Keratinocyte (primary cell): ENCODE measurements at regions not wholly inside any gene's neighbourhood (a gene's known extent, or its start where the extent isn't known, plus 50 kb on each side); places are given as distances from the start of the nearest gene placed in this dataset.
A peak's percentile ranks its signal among the peaks of the same experiment; 100 is the strongest.

ENCODE experiments used
- DNase-seq: peaks from one replicate; pipeline ENCODE4 v3.0.0-alpha.2; 2011; ENCODE audit warnings: low read depth, missing footprints, low spot score
- FAIRE-seq: peaks from 2 replicates; lab custom pipeline; 2011; peaks lifted over from hg19 to GRCh38; lab: Jason Lieb, UNC
- H2AFZ ChIP-seq: 2 replicates; pipeline ENCODE4 v1.6.0; 2012; ENCODE audit warnings: low read length, control low read depth, inconsistent platforms; ENCODE audit not compliant: control insufficient read depth
- H3K27ac ChIP-seq: 2 replicates; pipeline ENCODE4 v1.5.1; 2011; ENCODE audit warnings: low read length; ENCODE audit not compliant: control insufficient read depth, insufficient read depth
- H3K27me3 ChIP-seq: 3 replicates; pipeline ENCODE4 v1.6.0; 2011; ENCODE audit warnings: low read length; ENCODE audit not compliant: control insufficient read depth, insufficient read depth; ENCODE audit errors: extremely low read depth
- H3K36me3 ChIP-seq, 2 experiments: 2 replicates in 1 of 2; 3 replicates in 1 of 2; pipeline ENCODE4 v1.5.1; 2011; ENCODE audit warnings: low read length in 2 of 2, mild to moderate bottlenecking in 1 of 2; ENCODE audit not compliant: control insufficient read depth in 2 of 2, insufficient read depth in 2 of 2; ENCODE audit errors: extremely low read depth in 1 of 2
- H3K4me1 ChIP-seq: 3 replicates; pipeline ENCODE4 v1.5.1; 2011; ENCODE audit warnings: low read length; ENCODE audit not compliant: control insufficient read depth, insufficient read depth; ENCODE audit errors: extremely low read depth
- H3K4me2 ChIP-seq: 3 replicates; pipeline ENCODE4 v1.6.0; 2011; ENCODE audit warnings: low read depth, low read length; ENCODE audit not compliant: control insufficient read depth, insufficient read depth; ENCODE audit errors: extremely low read depth
- H3K4me3 ChIP-seq, 3 experiments: fragments of 200-600 bp in 1 of 3; sonication (generic) in 1 of 3; 2 replicates in 2 of 3; 3 replicates in 1 of 3; pipeline ENCODE4 v1.5.1; 2011 to 2016; ENCODE audit warnings: low read length in 3 of 3, mild to moderate bottlenecking in 3 of 3, control low read depth in 2 of 3, inconsistent platforms in 1 of 3, low read depth in 1 of 3, mixed read lengths in 1 of 3, mixed run types in 1 of 3, moderate library complexity in 1 of 3; ENCODE audit not compliant: control insufficient read depth in 2 of 3, insufficient read depth in 2 of 3; ENCODE audit errors: extremely low read depth in 1 of 3
- H3K79me2 ChIP-seq: 2 replicates; pipeline ENCODE4 v1.6.0; 2012; ENCODE audit warnings: low read length; ENCODE audit not compliant: control insufficient read depth, insufficient read depth
- H3K9ac ChIP-seq: 3 replicates; pipeline ENCODE4 v1.6.0; 2011; ENCODE audit warnings: low read length; ENCODE audit not compliant: control insufficient read depth, insufficient read depth; ENCODE audit errors: extremely low read depth
- H3K9me1 ChIP-seq: 3 replicates; pipeline ENCODE4 v1.6.0; 2011; ENCODE audit warnings: low read length; ENCODE audit not compliant: control insufficient read depth, insufficient read depth; ENCODE audit errors: extremely low read depth
- H3K9me3 ChIP-seq: 2 replicates; pipeline ENCODE4 v1.5.1; 2012; ENCODE audit warnings: low read depth, low read length; ENCODE audit not compliant: control insufficient read depth
- H4K20me1 ChIP-seq: 3 replicates; pipeline ENCODE4 v1.6.0; 2011; ENCODE audit warnings: low read length; ENCODE audit not compliant: control insufficient read depth, insufficient read depth; ENCODE audit errors: extremely low read depth
- EZH2 ChIP-seq: IDR thresholded peaks from one replicate; pipeline ENCODE4 v1.6.1; 2012; ENCODE audit warnings: inconsistent platforms, mild to moderate bottlenecking, low read length, moderate library complexity
- dilution Hi-C: fragments of 300-500 bp; cut with MboI; formaldehyde crosslinking; loops from one replicate; pipeline ENCODE4 v1.7.0; 2020; ENCODE audit warnings: low sequenced_read_pairs; ENCODE audit not compliant: extremely low pct_ligation_motif_present
- TF ChIP-seq, protein P1 (sequence below), 3 experiments: IDR thresholded peaks in 1 of 3; conservative IDR thresholded peaks in 1 of 3; optimal IDR thresholded peaks in 1 of 3; 2 replicates in 2 of 3; 3 replicates in 1 of 3; pipeline versions ENCODE3 to v1.5.1; 2011; ENCODE audit warnings: low read length in 3 of 3, mild to moderate bottlenecking in 3 of 3, moderate library complexity in 2 of 3, control low read depth in 1 of 3, inconsistent platforms in 1 of 3; ENCODE audit not compliant: insufficient read depth in 2 of 3; ENCODE audit errors: extremely low read depth in 1 of 3

DNA sequence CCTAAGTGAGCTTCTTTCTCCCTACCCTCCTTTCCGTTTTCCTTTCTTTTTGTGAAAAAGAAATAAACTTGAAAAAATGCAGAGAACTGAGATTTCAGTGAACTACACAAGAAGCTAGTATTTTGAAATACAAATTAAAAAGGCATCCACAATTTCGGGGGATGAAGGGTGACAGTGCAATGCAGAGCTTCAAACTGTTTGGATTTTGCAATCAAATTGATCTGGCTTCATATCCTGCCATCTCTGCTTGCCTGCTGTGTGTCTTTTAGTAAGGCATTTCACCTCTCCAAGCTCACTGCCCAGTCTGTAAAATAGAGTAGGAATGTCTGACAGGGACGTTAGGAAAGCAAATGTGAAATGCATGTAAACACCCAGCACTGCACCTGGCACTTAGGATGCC lies 258.0 kb downstream of the HACE1 start:
- no peak overlapping the region for H3K27ac ChIP-seq
- dilution Hi-C loops, result no loop called here
- H3K9me1 ChIP-seq, result no peaks in the 10 kb centered on the region
- H3K79me2 ChIP-seq, result no peaks in the 10 kb centered on the region
- no peaks in the 10 kb centered on the region for H3K27me3 ChIP-seq
- peak overlapping the region; percentile 12 for H3K4me2 ChIP-seq
- FAIRE-seq (no peak), DNase-seq (no peak)
- TF ChIP-seq, protein P1, sequence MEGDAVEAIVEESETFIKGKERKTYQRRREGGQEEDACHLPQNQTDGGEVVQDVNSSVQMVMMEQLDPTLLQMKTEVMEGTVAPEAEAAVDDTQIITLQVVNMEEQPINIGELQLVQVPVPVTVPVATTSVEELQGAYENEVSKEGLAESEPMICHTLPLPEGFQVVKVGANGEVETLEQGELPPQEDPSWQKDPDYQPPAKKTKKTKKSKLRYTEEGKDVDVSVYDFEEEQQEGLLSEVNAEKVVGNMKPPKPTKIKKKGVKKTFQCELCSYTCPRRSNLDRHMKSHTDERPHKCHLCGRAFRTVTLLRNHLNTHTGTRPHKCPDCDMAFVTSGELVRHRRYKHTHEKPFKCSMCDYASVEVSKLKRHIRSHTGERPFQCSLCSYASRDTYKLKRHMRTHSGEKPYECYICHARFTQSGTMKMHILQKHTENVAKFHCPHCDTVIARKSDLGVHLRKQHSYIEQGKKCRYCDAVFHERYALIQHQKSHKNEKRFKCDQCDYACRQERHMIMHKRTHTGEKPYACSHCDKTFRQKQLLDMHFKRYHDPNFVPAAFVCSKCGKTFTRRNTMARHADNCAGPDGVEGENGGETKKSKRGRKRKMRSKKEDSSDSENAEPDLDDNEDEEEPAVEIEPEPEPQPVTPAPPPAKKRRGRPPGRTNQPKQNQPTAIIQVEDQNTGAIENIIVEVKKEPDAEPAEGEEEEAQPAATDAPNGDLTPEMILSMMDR (optimal IDR thresholded peaks at IDR 0.05 in 1 of 3, IDR thresholded peaks at IDR 0.05 in 1 of 3, conservative IDR thresholded peaks at IDR 0.05 in 1 of 3; ENCODE audit: extremely low read depth in 1 of 3, insufficient read depth in 2 of 3, low read length in 3 of 3), result no peak
- no peak for TF ChIP-seq EZH2
- H4K20me1 ChIP-seq, result no peaks in the 10 kb centered on the region
- H3K4me1 ChIP-seq, result no peaks in the 10 kb centered on the region
- H2AFZ ChIP-seq, result peak overlapping the region; percentile 15
- no peaks in the 10 kb centered on the region for H3K9me3 ChIP-seq
- H3K36me3 ChIP-seq, result no peaks in the 10 kb centered on the region
- H3K9ac ChIP-seq, result no peak overlapping the region
- no peak overlapping the region for H3K4me3 ChIP-seq

- peak overlapping the region; percentile 17 for H3K4me2 ChIP-seq
- dilution Hi-C loops, result no loop called here
These were observed 258.5 kb downstream of the HACE1 start for GRCh38 chr6:104601131-104601651.

More at GRCh38 chr6:104601131-104601651, 258.5 kb downstream of the HACE1 start:
- TF ChIP-seq, protein P1 (optimal IDR thresholded peaks at IDR 0.05 in 1 of 3, IDR thresholded peaks at IDR 0.05 in 1 of 3, conservative IDR thresholded peaks at IDR 0.05 in 1 of 3; ENCODE audit: extremely low read depth in 1 of 3, insufficient read depth in 2 of 3, low read length in 3 of 3), result no peak
- no peak for TF ChIP-seq EZH2
- no peaks in the 10 kb centered on the region for H3K9me3 ChIP-seq
- H3K36me3 ChIP-seq, result no peaks in the 10 kb centered on the region
- no peaks in the 10 kb centered on the region for H4K20me1 ChIP-seq
- FAIRE-seq, result peak; percentile 44
- H3K9me1 ChIP-seq, result no peaks in the 10 kb centered on the region
- no peak for DNase-seq
- H3K79me2 ChIP-seq, result no peaks in the 10 kb centered on the region
- peak overlapping the region; percentile 68 for H2AFZ ChIP-seq
- H3K4me1 ChIP-seq, result no peaks in the 10 kb centered on the region
- no peak overlapping the region for H3K27ac ChIP-seq
- no peak overlapping the region for H3K9ac ChIP-seq
- no peak overlapping the region for H3K4me3 ChIP-seq
- no peaks in the 10 kb centered on the region for H3K27me3 ChIP-seq
